Ishikawa (cell line): ENCODE measurements at regions not wholly inside any gene's neighbourhood (a gene's known extent, or its start where the extent isn't known, plus 50 kb on each side); places are given as distances from the start of the nearest gene placed in this dataset.

Experiments used
- CEBPB ChIP-seq: IDR thresholded peaks from 2 replicates; pipeline ENCODE4 v1.6.1; 2012
- CREB1 ChIP-seq: IDR thresholded peaks from 2 replicates; pipeline ENCODE4 v1.6.1; 2012; ENCODE audit warnings: low read depth
- EGR1 ChIP-seq: IDR thresholded peaks from 2 replicates; pipeline ENCODE4 v1.6.1; 2012
- EP300 ChIP-seq: IDR thresholded peaks from 2 replicates; pipeline ENCODE4 v1.6.1; 2012; ENCODE audit warnings: borderline replicate concordance
- FOXM1 ChIP-seq: IDR thresholded peaks from 2 replicates; pipeline ENCODE4 v1.6.1; 2012; ENCODE audit warnings: low read depth, borderline replicate concordance
- MAX ChIP-seq: IDR thresholded peaks from 2 replicates; pipeline ENCODE4 v1.6.1; 2012
- NFIC ChIP-seq: IDR thresholded peaks from 2 replicates; pipeline ENCODE4 v1.6.1; 2012
- RAD21 ChIP-seq: IDR thresholded peaks from 2 replicates; pipeline ENCODE4 v1.6.1; 2012; ENCODE audit warnings: low read depth
- REST ChIP-seq: IDR thresholded peaks from 2 replicates; pipeline ENCODE4 v1.6.1; 2012; ENCODE audit warnings: low read depth, mild to moderate bottlenecking
- TAF1 ChIP-seq: IDR thresholded peaks from 2 replicates; pipeline ENCODE4 v1.6.1; 2012; ENCODE audit warnings: low read depth, mild to moderate bottlenecking
- TCF12 ChIP-seq: IDR thresholded peaks from 2 replicates; pipeline ENCODE4 v1.6.1; 2012; ENCODE audit warnings: low read depth
- TEAD4 ChIP-seq: IDR thresholded peaks from 2 replicates; pipeline ENCODE4 v1.6.1; 2012
- USF1 ChIP-seq: IDR thresholded peaks from 2 replicates; pipeline ENCODE4 v1.6.1; 2012
- YY1 ChIP-seq: IDR thresholded peaks from 2 replicates; pipeline ENCODE4 v1.6.1; 2012; ENCODE audit warnings: low read depth
- ZBTB7A ChIP-seq: IDR thresholded peaks from 2 replicates; pipeline ENCODE4 v1.6.1; 2012; ENCODE audit warnings: low read depth

- no peak for TF ChIP-seq CEBPB
- no peak for TF ChIP-seq USF1
- no peak for TF ChIP-seq ZBTB7A
- TF ChIP-seq TCF12: no peak
- no peak for TF ChIP-seq CREB1
These were observed 114.6 kb upstream of the PLXNC1 start for GRCh38 chr12:94033784-94034183.

GRCh38 chr12:94037444-94037843 lies 110.9 kb upstream of the PLXNC1 start:
- no peak for TF ChIP-seq TEAD4
- no peak for TF ChIP-seq YY1
- TF ChIP-seq TAF1: no peak
- no peak for TF ChIP-seq MAX
- TF ChIP-seq CREB1: no peak
- no peak for TF ChIP-seq RAD21
- no peak for TF ChIP-seq USF1
- no peak for TF ChIP-seq REST

- TF ChIP-seq ZBTB7A (no peak), MAX (no peak), TEAD4 (no peak), RAD21 (no peak), REST (no peak), USF1 (no peak), FOXM1 (no peak), CEBPB (no peak), NFIC (no peak), TAF1 (no peak), EGR1 (no peak), CREB1 (no peak), EP300 (no peak), YY1 (no peak), TCF12 (no peak)
These were observed 109.8 kb upstream of the PLXNC1 start for GRCh38 chr12:94038605-94039004.

GRCh38 chr12:94039199-94039840 lies 109.1 kb upstream of the PLXNC1 start:
- TF ChIP-seq YY1 (no peak), EGR1 (no peak), CEBPB (no peak), FOXM1 (no peak), TAF1 (no peak), REST (no peak), ZBTB7A (no peak), MAX (no peak), RAD21 (no peak), TEAD4 (no peak)
